HL-60 (cell line): ENCODE measurements at regions not wholly inside any gene's neighbourhood (a gene's known extent, or its start where the extent isn't known, plus 50 kb on each side); places are given as distances from the start of the nearest gene placed in this dataset.
"Not testable (repeated sequence)": the region's sequence is repeated elsewhere in the genome, so short reads cannot be mapped to it uniquely, and the experiment has no call there.

Experiments used
- DNase-seq, 2 experiments: peaks; one replicate each; pipeline ENCODE4 v3.0.0-alpha.2; 2010 to 2020; ENCODE audit warnings: low read depth in 1 of 2, low spot score in 1 of 2
- H3K27ac ChIP-seq: fragments of 250-450 bp; sonication (Bioruptor Pico); replicated peaks from 2 replicates; pipeline ENCODE4 v1.5.1; 2020; ENCODE audit warnings: mild to moderate bottlenecking, moderate library complexity
- H3K27me3 ChIP-seq: fragments of 250-450 bp; sonication (Bioruptor Pico); 2 replicates; pipeline ENCODE4 v1.5.1; 2021; ENCODE audit warnings: mild to moderate bottlenecking, moderate library complexity; ENCODE audit not compliant: insufficient read depth, poor library complexity, severe bottlenecking
- H3K4me3 ChIP-seq: replicated peaks from 2 replicates; pipeline ENCODE4 v1.5.1; 2011; ENCODE audit warnings: mild to moderate bottlenecking, control low read depth, low read length; ENCODE audit not compliant: insufficient read depth
- CTCF ChIP-seq: IDR thresholded peaks from one replicate; pipeline ENCODE4 v1.5.1; 2011; ENCODE audit warnings: low read length, control low read depth, inconsistent platforms; ENCODE audit not compliant: insufficient read depth
- GABPA ChIP-seq: IDR thresholded peaks from 2 replicates; pipeline ENCODE4 v1.6.1; 2012; ENCODE audit warnings: low read depth
- POLR2AphosphoS5 ChIP-seq: IDR thresholded peaks from 2 replicates; pipeline ENCODE4 v1.6.1; 2012; ENCODE audit warnings: low read depth
- REST ChIP-seq: IDR thresholded peaks from 2 replicates; pipeline ENCODE4 v1.6.1; 2012; ENCODE audit warnings: low read depth; ENCODE audit not compliant: insufficient replicate concordance
- SPI1 ChIP-seq: IDR thresholded peaks from 2 replicates; pipeline ENCODE4 v1.6.1; 2012; ENCODE audit warnings: low read depth, mild to moderate bottlenecking, borderline replicate concordance

GRCh38 chr2:62321380-62322289 lies 125.7 kb downstream of the B3GNT2 start:
- no peak overlapping the region for H3K27ac ChIP-seq
- TF ChIP-seq GABPA: no peak
- TF ChIP-seq POLR2AphosphoS5: no peak
- TF ChIP-seq SPI1: no peak
- no peak for TF ChIP-seq CTCF
- TF ChIP-seq REST: no peak
- no peak overlapping the region for H3K4me3 ChIP-seq
- no peaks in the 10 kb centered on the region for H3K27me3 ChIP-seq
- DNase-seq: no peak

GRCh38 chr2:62320657-62321357 lies 124.9 kb downstream of the B3GNT2 start:
- Histone ChIP-seq H3K4me3 (no peak overlapping the region), H3K27ac (no peak overlapping the region), H3K27me3 (no peaks in the 10 kb centered on the region)
- TF ChIP-seq GABPA (no peak), SPI1 (no peak)
- no peak for DNase-seq

- not testable (repeated sequence) for H3K27ac ChIP-seq
Measured at GRCh38 chr2:62320137-62320536, 124.2 kb downstream of the B3GNT2 start.

GRCh38 chr2:62319070-62319469 lies 123.2 kb downstream of the B3GNT2 start:
- TF ChIP-seq CTCF (no peak), REST (no peak), SPI1 (no peak), POLR2AphosphoS5 (no peak), GABPA (no peak)
- H3K27ac ChIP-seq: no peak overlapping the region

More at GRCh38 chr2:62320137-62320536, 124.2 kb downstream of the B3GNT2 start:
- not testable (repeated sequence) for H3K4me3 ChIP-seq, H3K27me3 ChIP-seq, DNase-seq

More at GRCh38 chr2:62319070-62319469, 123.2 kb downstream of the B3GNT2 start:
- Histone ChIP-seq H3K4me3 (no peak overlapping the region), H3K27me3 (no peaks in the 10 kb centered on the region)
- no peak for DNase-seq
